HG03469 (cell line): ENCODE measurements at regions not wholly inside any gene's neighbourhood (a gene's known extent, or its start where the extent isn't known, plus 50 kb on each side); places are given as distances from the start of the nearest gene placed in this dataset.
"Not testable (repeated sequence)": the region's sequence is repeated elsewhere in the genome, so short reads cannot be mapped to it uniquely, and the experiment has no call there.

ENCODE experiments used
- ATAC-seq: cut with Tn5 transposase; IDR thresholded peaks from one replicate; pipeline ENCODE4 v1.9.1; 2021; ENCODE audit warnings: mild to moderate bottlenecking, moderate library complexity, moderate number of reproducible peaks; ENCODE audit not compliant: unreplicated experiment

DNA sequence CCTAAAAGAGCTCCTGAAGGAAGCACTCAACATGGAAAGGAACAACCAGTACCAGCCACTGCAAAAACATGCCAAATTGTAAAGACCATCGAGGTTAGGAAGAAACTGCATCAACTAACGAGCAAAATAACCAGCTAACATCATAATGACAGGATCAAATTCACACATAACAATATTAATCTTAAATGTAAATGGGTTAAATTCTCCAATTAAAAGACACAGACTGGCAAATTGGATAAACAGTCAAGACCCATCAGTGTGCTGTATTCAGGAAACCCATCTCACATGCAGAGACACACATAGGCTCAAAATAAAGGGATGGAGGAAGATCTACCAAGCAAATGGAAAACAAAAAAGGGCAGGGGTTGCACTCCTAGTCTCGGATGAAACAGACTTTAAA lies 191.6 kb upstream of the MGAT5 start:
- ATAC-seq: not testable (repeated sequence)

DNA sequence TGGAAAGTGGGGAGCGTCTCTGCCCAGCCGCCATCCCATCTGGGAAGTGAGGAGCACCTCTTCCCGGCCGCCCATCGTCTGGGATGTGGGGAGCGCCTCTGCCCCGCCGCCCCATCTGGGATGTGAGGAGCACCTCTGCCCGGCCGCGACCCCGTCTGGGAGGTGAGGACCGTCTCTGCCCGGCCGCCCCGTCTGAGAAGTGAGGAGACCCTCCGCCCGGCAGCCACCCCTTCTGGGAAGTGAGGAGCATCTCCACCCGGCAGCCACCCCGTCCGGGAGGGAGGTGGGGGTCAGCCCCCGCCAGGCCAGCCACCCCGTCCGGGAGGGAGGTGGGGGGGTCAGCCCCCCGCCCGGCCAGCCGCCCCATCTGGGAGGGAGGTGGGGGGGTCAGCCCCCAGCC lies 190.0 kb upstream of the MGAT5 start:
- not testable (repeated sequence) for ATAC-seq

DNA sequence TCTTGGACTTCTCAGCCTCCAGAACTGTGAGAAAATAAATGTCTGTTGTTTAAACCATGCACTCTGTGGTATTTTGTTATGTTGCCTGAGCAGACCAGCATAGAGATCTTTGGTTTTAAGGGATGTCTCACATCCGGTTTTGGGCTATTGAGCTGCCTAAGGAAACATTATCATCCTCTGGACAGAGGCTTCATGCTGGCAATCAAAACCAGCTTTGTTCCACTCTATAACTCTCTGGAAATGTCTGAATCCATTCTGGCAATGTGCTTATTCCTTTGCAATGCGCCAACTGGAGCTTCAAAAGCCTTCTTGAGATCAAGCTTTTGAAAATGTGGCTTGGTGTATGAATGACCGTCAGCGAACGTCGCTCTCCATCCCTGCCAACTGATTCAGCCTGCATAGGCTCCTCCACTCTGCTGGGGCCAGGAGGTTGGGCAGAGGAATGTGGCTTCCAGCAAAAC lies 183.6 kb upstream of the MGAT5 start:
- no peak for ATAC-seq

DNA sequence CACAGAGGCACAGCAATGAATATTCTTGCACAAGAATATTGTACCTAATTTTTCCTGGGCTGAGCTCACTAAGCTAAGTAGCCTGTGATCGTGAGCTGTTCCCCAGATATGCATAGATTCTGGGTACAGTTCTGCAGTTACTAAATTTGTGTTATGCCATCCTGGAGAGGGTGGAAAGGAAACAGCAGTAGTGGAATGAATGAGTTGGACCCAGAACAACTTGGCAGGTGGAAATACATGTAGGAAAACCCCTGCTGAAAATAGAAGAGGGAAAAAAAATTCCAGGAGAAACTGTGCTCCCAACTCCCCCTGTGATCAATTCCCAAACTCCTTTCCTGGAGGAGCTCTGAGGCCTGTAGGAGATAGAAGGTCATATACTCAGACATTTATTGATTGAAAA lies 181.5 kb upstream of the MGAT5 start:
- ATAC-seq: no peak

DNA sequence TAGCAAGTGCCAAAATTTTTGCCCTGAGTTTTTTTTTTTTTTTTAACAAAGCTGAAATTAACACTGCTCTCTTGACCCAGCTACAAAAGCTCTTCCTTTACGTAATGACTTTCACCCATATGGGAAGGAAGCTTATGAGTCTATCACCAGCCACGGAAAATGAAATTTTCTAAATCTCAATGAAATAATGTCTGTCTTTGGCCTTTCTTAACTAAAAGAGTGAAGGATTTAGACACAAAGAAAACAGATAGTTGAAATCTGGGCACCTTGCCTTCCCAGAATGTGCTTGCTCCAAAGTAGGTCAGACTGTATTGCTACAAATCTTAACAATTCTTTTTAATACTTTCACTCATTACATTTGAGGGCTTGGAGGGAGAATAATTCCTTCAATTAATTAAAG lies 180.8 kb upstream of the MGAT5 start:
- ATAC-seq: no peak

DNA sequence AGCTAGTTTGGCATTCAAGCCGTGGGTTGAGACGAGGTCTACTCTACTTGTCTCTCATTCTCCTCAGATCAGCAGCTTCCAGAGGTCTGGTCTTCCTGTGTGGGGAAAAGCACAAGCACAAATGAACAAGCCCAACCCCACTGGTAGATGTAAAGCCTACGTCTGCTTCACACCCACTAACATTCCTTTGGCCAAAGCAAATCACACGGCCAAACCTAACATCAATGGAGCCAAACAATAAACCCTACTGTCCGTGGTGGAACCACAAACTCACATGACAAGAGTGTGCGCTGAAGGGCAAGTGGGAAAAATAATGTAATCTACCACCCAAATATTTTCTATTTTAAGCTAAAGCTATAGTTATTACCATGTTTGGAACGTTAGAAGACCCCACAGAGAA lies 179.3 kb upstream of the MGAT5 start:
- no peak for ATAC-seq

DNA sequence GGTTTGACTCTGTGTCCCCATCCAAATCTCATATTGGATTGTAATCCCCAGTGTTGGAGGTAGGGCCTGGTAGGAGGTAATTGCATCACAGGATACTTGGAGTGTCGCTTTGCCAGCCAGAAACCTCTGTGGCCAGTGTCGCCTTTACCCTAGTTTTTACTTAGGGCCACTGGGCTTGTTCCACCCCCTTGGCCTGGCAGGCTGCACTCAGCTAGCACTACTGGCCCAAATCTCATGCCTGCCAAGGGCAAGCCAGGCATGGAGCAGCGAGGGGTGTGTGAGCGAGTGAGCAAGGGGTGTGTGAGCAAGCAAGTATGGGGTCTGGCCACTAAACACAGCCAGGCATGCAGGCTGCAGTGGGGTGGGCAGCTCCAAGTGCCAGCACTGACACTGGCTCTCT lies 178.7 kb upstream of the MGAT5 start:
- ATAC-seq: no peak

DNA sequence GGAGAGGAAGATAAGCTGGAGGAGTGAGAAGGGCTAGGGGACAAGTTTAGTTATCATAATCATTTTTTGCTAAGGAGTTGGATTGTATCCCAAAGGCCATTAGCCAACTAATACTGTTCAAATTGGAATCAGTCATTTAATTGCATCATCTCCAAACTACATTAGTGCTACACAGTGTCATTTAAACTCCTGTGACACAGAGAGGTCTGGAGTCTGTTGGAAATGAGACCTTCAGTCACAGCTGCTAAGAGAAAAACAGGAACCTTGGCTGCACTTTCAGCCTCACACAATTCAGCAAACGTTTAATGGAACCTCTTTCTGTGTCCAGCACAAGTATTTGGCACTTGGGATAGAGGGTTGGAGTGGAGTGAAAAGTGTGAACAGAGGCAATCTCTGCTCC lies 175.5 kb upstream of the MGAT5 start:
- no peak for ATAC-seq

DNA sequence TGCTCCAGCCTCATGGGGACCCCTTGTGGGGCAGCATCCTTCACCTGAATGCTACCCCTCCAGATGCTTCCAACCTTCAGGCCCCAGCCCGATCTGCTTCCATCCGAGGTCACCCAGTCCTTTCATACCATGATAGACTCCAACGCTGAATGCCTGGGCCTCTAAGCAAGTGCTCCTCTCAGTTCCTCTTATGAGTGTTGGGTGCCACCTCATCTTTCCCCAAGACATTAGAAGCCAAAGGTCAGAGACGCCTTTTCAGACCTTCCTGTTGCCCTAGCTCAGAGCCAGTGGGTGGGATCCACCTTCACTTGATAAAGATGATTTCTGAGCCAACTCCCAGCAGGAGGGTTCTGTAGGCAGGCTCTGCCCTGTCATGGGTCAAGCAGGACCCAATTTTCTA lies 174.5 kb upstream of the MGAT5 start:
- ATAC-seq: peak; percentile 98

DNA sequence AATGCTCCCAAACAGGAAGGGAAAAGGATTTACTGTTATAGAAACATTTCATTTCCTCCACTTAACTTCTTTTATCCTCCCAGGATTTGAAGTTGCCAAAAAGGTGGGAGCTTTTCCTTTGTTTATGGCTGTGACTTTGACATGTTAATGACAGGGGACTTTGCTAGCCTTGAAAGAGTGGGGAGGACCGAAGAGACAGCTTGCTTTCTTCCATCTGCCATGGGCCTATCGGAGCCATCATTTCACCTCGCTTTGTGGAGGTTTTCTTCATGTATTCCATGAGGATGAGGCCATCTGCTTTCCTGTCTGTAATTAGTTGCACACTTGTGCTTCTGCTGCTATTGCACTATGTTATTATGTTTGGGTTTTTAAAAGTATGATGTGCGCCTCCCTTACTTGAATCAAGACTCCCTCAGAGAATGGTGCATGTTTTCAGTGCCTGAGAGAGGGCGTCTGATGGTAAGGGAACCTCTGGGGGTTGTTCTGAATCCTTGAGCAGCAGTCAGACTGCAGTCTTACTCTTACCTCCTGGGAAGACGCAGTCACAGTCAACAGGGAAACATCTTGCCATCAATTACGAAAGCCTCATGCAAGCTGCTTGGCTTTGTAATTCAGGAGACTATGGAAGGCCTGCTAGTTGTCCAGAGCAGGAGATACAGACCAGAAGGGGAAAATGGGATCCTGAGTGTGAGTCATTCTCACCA lies 173.3 kb upstream of the MGAT5 start:
- no peak for ATAC-seq

DNA sequence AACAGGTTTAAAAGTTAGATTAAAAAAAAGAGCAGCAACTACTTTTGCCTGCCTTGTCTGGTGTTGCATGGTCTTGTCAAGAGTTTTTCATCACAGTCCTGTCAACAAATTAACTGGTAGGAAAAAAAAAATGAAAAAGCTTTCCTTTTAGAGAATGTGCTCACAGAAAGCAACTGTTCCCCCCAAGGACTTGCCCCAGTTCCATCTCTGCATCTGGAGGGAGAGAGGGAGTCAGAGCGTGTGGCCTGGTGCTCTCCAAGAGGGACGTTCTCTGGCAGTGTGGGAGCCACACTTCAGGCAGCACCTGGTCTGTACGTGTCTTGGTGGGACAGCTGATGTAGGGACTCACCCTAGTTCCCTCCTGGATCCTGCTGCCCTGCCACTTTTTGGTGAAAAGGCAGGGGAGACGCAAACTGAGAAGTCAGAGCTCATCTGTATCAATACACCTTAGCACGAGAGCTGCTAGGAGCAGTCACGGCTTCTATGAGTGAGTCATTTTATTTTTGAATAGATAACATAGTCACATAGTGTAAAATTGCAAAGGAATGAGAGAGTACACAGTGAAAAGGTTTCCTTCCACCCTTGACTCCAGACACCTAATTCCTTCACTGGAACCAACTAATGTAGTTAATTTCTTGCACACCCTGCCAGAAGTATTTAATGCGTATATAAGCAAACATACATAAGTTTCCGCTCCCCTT lies 172.5 kb upstream of the MGAT5 start:
- ATAC-seq: no peak

DNA sequence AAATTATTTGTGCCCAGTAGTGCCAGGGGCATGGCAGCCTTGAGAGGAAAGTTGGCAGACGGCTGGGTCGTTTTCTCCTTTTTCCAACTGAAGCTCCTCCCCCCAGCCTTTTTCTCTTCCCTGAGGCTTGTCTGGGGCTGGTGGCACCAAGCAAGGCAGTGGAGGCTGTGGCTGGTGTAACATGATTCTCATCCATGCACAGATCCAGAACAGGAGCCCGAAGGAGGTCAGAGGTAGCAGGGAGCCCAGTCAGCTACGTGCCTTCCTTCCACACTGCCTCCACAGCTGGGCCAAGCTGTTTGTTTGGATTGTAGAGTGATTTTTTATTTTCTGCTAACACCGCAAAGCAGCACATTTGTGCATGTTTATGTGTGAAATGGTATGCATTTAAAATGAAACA lies 170.3 kb upstream of the MGAT5 start:
- no peak for ATAC-seq

DNA sequence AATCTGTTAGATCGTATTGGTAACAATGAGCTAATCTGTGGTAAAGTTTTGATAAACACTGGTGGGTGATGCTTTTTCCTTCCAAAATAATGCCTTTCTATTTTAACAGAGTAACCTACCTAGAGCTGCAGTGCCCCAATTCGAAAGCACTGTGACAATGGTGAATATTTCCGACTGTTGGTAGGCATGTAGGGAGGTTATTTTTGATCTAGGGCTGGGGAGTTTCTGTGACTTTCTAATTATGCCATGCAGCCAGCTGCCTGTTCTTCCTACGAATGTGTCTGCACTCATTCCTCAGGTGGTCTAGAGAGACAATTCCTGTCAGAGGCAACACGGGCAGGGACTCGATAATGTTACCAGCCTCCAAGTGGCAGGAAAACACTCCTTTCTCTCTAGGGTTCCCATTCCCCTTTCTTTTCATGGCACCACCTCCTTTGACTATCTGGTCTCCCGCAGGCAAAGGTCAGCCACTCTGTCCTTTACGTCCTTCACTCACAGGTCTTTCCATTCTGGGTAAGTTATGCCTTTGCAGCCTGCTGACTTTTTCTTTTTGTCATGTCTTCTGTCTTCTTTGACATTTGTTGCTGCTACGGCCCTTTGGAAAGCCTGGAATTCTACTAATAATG lies 167.2 kb upstream of the MGAT5 start:
- ATAC-seq: no peak

DNA sequence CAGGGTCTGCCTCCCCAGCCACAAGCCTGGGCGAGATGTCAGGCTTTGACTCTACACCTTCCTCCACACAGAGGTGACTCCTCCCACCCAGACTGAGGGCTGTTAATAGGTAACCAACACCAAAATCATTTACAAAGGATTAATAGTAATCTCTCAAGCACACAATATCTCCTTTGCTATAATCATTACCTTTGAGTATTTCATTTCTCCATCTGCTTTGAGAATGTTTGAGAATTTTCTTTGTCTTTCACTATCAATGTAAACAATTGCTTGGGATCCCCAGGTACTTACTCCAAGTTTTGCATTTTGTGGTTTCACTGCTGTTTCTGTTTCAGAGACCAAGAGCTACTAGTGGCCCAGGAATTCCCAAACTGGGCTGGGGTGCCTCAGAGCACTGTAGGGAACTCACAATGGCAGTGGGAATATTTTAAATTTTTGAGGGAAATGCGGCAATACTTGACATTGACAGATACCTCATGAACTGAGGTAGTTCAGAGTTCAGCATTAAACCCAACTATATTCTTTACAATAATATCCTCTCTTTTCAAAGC lies 166.4 kb upstream of the MGAT5 start:
- ATAC-seq: peak; percentile 71

DNA sequence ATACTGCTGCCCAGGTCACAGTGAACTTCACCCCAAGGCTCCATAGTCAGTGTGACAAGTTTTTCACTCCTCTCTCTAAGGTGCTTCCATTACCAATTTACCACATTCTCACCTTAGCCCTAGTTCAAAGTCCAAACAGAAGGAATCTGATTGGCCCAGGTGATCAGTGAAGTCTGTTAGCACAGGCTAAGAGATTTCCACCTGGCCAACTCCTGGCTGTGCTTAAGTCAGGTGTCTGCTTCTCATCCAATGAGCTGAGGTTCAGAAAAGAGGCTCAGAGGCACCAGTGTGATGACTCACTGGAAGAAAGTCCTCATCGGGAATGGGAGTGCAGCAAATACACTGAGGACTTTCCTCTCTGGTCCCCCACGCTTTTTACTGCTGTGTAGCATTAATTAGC lies 164.4 kb upstream of the MGAT5 start:
- ATAC-seq: no peak

DNA sequence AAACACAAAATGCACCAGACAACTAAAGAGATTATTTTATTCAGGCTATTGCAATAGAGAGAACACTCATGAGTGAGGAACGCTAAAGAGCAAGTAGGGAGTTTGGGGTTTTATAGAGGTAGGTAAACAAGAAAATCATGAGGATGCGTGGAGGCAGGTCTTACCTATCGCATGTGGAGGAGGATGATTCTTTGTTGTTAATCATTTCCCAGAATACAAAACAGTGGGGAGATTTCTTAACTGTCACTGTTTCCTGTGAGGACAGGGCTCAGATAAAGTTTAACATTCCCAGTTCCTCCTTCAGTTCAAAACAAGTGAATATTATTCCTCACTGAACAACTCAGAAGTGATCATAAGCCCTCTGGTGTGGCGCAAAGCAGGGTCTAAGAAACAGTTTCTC lies 156.1 kb upstream of the MGAT5 start:
- ATAC-seq: no peak

DNA sequence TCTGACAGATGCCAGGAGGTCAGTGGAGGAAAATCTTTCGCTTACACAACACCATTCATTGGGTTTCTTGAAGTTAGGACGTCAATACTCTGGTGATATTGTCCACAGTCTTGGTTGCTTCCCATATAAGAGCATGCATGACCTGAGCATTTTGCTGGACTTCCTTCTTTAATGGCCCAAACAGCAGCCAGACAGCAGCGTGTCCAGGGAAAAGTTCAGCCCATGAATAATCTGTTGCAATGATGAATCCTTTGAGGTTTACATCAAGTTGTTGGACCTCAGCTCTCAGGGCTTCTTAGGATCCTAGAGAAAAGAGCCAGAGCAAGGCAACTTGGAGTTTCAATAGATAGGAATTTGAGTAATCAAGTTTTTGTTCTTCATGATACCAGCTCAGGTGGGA lies 155.6 kb upstream of the MGAT5 start:
- ATAC-seq: no peak

DNA sequence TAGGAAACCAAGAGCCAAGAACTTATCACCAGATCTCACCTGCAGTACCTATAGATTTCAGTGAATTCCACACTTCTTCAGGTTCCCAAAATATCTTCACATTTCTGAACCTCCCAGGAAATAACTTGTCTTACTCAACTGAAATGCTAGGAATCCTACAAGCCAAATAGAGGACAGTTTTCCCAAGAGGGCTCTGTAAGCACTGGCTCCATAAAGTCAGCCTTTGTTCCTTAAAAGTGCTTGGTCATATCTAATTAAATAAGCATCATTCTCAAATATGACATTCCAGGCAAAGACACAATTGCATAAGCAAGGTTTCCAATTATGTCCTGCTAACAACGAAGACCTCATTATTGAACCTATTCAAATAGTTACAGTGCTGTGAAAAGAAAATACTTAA lies 154.6 kb upstream of the MGAT5 start:
- no peak for ATAC-seq

DNA sequence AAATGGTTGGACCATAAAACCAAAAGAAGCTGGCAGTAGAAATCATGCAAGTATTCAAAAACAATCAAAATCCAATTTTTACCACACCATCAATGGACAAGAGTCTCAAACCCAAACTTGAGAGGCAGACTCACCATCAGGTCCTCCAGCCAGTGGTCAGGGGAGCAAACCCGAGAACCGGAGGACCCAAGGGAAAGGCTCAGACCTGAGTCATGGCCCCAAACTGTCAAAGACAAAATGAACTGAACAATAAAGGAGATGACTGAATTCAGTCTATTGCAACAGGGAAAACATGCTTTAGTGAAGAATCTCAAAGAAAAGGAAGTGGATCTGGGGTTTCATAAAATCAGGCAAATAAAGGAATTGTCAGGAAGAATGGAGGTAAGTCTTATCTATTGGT lies 150.7 kb upstream of the MGAT5 start:
- ATAC-seq: no peak

DNA sequence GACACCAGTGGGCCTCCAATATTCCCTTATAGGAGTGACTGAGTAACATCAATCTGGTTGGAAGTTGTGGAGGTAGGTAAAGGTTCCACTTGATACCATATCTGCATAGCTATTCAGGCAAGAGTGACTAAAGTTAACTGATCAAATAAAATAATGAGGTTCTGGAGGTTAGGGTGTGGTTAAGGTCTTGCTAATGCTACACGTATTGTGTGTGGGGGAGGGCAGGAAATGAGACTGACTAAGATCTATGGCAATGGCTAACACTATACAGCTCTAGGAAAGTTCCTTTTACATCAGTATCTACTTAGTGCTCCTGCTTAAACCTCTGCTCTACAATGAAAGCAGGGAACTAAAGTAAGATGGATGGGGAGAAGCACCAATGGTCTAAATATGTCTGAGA lies 149.1 kb upstream of the MGAT5 start:
- ATAC-seq: no peak

DNA sequence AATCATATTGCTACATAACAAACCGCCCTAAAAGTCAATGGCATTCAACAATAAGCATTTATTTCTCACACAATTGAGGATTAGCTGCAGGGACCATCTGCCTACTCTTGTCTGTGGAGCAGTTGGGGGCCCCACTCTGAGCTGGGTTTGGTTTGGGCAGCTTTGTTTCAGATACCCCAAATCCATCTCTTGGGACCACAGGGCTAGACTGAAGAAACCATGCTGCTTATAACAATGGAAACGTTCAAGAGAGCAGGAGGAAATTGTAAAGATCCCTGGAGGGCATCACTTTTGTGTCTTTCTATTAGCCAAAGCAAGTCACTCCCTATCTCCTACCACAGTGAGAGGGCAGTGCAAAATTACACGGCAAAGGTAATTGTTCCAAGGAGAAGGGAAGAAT lies 146.5 kb upstream of the MGAT5 start:
- ATAC-seq: no peak

DNA sequence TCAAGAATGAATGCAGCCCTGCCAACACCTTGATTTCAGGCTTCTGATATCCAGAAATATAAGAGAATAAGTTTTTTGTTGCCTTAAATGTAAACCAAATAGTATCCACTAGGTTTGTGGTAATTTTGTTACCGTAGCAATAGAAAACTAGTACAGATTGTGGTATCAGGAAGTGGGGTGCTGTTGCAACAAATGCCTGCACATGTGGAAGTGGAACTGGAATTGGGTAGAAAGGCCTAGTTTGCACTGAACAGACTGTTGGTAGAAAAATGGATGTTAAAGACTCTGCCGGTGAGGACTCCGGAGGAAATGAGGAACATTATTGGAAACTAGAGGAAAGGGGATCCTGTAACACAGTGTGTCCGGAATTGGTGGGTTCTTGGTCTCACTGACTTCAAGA lies 145.8 kb upstream of the MGAT5 start:
- ATAC-seq: no peak
